ENCODE measurements at regions not wholly inside any gene's neighbourhood (a gene's known extent, or its start where the extent isn't known, plus 50 kb on each side); places are given as distances from the start of the nearest gene placed in this dataset.
A peak's percentile ranks its signal among the peaks of the same experiment; 100 is the strongest.
"Not testable (repeated sequence)": the region's sequence is repeated elsewhere in the genome, so short reads cannot be mapped to it uniquely, and the experiment has no call there.

- no peak for DNase-seq
Observed at GRCh38 chr2:195331966-195332365, 325.1 kb upstream of the SLC39A10 start.

GRCh38 chr2:195331129-195331528, 325.9 kb upstream of the SLC39A10 start:
- no peaks in the 10 kb centered on the region for H3K4me1 ChIP-seq
- H3K9me3 ChIP-seq: peaks cover 0 to 4% (median 0%) of the 10 kb centered on the region in 4 donors
- H3K36me3 ChIP-seq: no peaks in the 10 kb centered on the region
- no peak for TF ChIP-seq POLR2A (IDR thresholded peaks at IDR 0.05)
- TF ChIP-seq POLR2AphosphoS5 (IDR thresholded peaks at IDR 0.05): no peak
- no peak for TF ChIP-seq EP300 (IDR thresholded peaks at IDR 0.05)
- TF ChIP-seq CTCF (IDR thresholded peaks at IDR 0.05): no peak
- H3K4me3 ChIP-seq: no peak overlapping the region
- intact Hi-C loops (cut with DNase I; ENCODE audit: low total_unique reads): no loop called here
- H3K27ac ChIP-seq: no peak overlapping the region
- 24 to 54% (median 42%) methylated on average over 1 of the region's 1 CpG for WGBS, 5 donors
- DNase-seq: no peak
- no peaks in the 10 kb centered on the region for H3K27me3 ChIP-seq

More at GRCh38 chr2:195331966-195332365, 325.1 kb upstream of the SLC39A10 start:
- no peaks in the 10 kb centered on the region for H3K36me3 ChIP-seq
- TF ChIP-seq POLR2A (IDR thresholded peaks at IDR 0.05) (no peak), POLR2AphosphoS5 (IDR thresholded peaks at IDR 0.05) (no peak), EP300 (IDR thresholded peaks at IDR 0.05) (no peak), CTCF (IDR thresholded peaks at IDR 0.05) (no peak)
- 51 to 74% (median 69%) methylated on average over 2 of the region's 2 CpGs for WGBS, 5 donors
- H3K4me1 ChIP-seq: no peaks in the 10 kb centered on the region
- H3K27ac ChIP-seq: no peak overlapping the region
- H3K9me3 ChIP-seq: peaks cover 0 to 4% (median 0%) of the 10 kb centered on the region in 4 donors
- intact Hi-C loops (cut with DNase I; ENCODE audit: low total_unique reads): no loop called here
- H3K4me3 ChIP-seq: no peak overlapping the region
- H3K27me3 ChIP-seq: no peaks in the 10 kb centered on the region

- Histone ChIP-seq H3K27ac (no peak overlapping the region), H3K4me3 (no peak overlapping the region), H3K9me3 (peaks cover 0 to 4% (median 0%) of the 10 kb centered on the region in 4 donors), H3K4me1 (no peaks in the 10 kb centered on the region), H3K27me3 (no peaks in the 10 kb centered on the region), H3K36me3 (no peaks in the 10 kb centered on the region)
- no peak for TF ChIP-seq POLR2A (IDR thresholded peaks at IDR 0.05)
- intact Hi-C loops (cut with DNase I; ENCODE audit: low total_unique reads): no loop called here
- DNase-seq: no peak
Observed at GRCh38 chr2:195330513-195330956, 326.5 kb upstream of the SLC39A10 start.

GRCh38 chr2:195329784-195330183, 327.2 kb upstream of the SLC39A10 start:
- DNase-seq; H3K27ac ChIP-seq; H3K4me1 ChIP-seq; intact Hi-C loops (cut with DNase I; ENCODE audit: low total_unique reads); H3K27me3 ChIP-seq; H3K36me3 ChIP-seq; H3K9me3 ChIP-seq; H3K4me3 ChIP-seq: not testable (repeated sequence)

GRCh38 chr2:195326537-195326936, 330.5 kb upstream of the SLC39A10 start:
- no peaks in the 10 kb centered on the region for H3K36me3 ChIP-seq
- TF ChIP-seq POLR2AphosphoS5 (IDR thresholded peaks at IDR 0.05): no peak
- no peak for DNase-seq
- H3K27me3 ChIP-seq: no peaks in the 10 kb centered on the region
- intact Hi-C loops (cut with DNase I; ENCODE audit: low total_unique reads): no loop called here
- no peak overlapping the region for H3K27ac ChIP-seq
- peaks cover 0 to 7% (median 0%) of the 10 kb centered on the region in 4 donors for H3K9me3 ChIP-seq
- peaks cover 0 to 3% (median 0%) of the 10 kb centered on the region in 4 donors for H3K4me1 ChIP-seq
- no peak overlapping the region for H3K4me3 ChIP-seq

GRCh38 chr2:195322324-195322723, 334.7 kb upstream of the SLC39A10 start:
- TF ChIP-seq CTCF (IDR thresholded peaks at IDR 0.05): no peak
- TF ChIP-seq POLR2AphosphoS5 (IDR thresholded peaks at IDR 0.05): no peak
- TF ChIP-seq POLR2A (IDR thresholded peaks at IDR 0.05): no peak
- TF ChIP-seq EP300 (IDR thresholded peaks at IDR 0.05): no peak
- intact Hi-C loops (cut with DNase I; ENCODE audit: low total_unique reads): no loop called here
- Histone ChIP-seq H3K4me1 (peaks cover 0 to 3% (median 0%) of the 10 kb centered on the region in 4 donors), H3K27ac (no peak overlapping the region), H3K27me3 (no peaks in the 10 kb centered on the region), H3K36me3 (no peaks in the 10 kb centered on the region), H3K4me3 (no peak overlapping the region), H3K9me3 (peaks cover 0 to 3% (median 0%) of the 10 kb centered on the region in 4 donors)
- WGBS, 5 donors: 26 to 35% (median 28%) methylated on average over 4 of the region's 4 CpGs
- peak in 1 of 2 donors; percentile 51 for DNase-seq

Data from stomach (tissue), 8 donors.